ENCODE measurements at regions not wholly inside any gene's neighbourhood (a gene's known extent, or its start where the extent isn't known, plus 50 kb on each side); places are given as distances from the start of the nearest gene placed in this dataset.

- no peak overlapping the region for H2BK120ac ChIP-seq (replicated peaks; ENCODE audit: low read depth, low read length)
- peak overlapping the region; percentile 91 for H4K91ac ChIP-seq (replicated peaks; ENCODE audit: insufficient read length, low read length)
- H3K9me3 ChIP-seq (ENCODE audit: insufficient read depth in 2 of 2, low read depth in 1 of 2, low read length in 1 of 2), result peaks cover 4 to 7% of the 10 kb centered on the region in 2 experiments; a peak in 2 of 4 replicates
- no peaks in the 10 kb centered on the region for H3K79me1 ChIP-seq (ENCODE audit: low read depth, low read length)
- peak overlapping the region; percentile 57 for H3K56ac ChIP-seq (replicated peaks; ENCODE audit: insufficient read length, low read depth, low read length)
- no peaks in the 10 kb centered on the region for H3K79me2 ChIP-seq (ENCODE audit: control insufficient read depth in 1 of 2, insufficient read depth in 2 of 2, low read length in 2 of 2)
- no peak overlapping the region for H3K4me3 ChIP-seq (ENCODE audit: extremely low read depth in 1 of 4, insufficient read depth in 2 of 4, low read depth in 3 of 4, low read length in 4 of 4)
- peak overlapping the region; percentile 23; the same call in 1 of the 2 replicates for H2BK15ac ChIP-seq (ENCODE audit: low read length)
- no peak overlapping the region for H4K8ac ChIP-seq (ENCODE audit: extremely low read depth, insufficient read depth, low read length)
- no peak overlapping the region for H3K14ac ChIP-seq (ENCODE audit: insufficient read length)
- H2BK20ac ChIP-seq (ENCODE audit: low read length), result no peak overlapping the region
- no peaks in the 10 kb centered on the region for H3K36me3 ChIP-seq (ENCODE audit: control insufficient read depth in 2 of 4, insufficient read depth in 4 of 4, low read length in 3 of 4)
- peak overlapping the region; percentile 12; the same call in 1 of the 2 replicates for H2BK5ac ChIP-seq (ENCODE audit: low read depth, low read length)
- H3K4ac ChIP-seq (replicated peaks; ENCODE audit: insufficient read length, low read depth, low read length), result peak overlapping the region; percentile 97
- H2AK5ac ChIP-seq (ENCODE audit: low read depth, low read length), result peak overlapping the region; percentile 94; the same call in 1 of the 2 replicates
- CTCF ChIA-PET (ENCODE audit: partially characterized antibody), result no interaction called here
- H3K23ac ChIP-seq (ENCODE audit: insufficient read length), result peak overlapping the region; percentile 99
- H2BK12ac ChIP-seq (ENCODE audit: low read depth, low read length), result peak overlapping the region; percentile 45; the same call in 1 of the 2 replicates
- H2AFZ ChIP-seq (ENCODE audit: low read length), result no peak overlapping the region
- POLR2A ChIA-PET (ENCODE audit: partially characterized antibody), result no interaction called here
- H4K5ac ChIP-seq (ENCODE audit: insufficient read length, low read depth, low read length), result no peak overlapping the region
- no peak overlapping the region; the same call in 1 of the 2 replicates for H3K18ac ChIP-seq (ENCODE audit: extremely low read depth, low read length)
- H3K4me1 ChIP-seq (replicated peaks in 1 of 4; ENCODE audit: control insufficient read depth in 3 of 4, insufficient read depth in 4 of 4, low read length in 3 of 4), result no peaks in the 10 kb centered on the region
- H3K27me3 ChIP-seq (replicated peaks in 1 of 4; ENCODE audit: control insufficient read depth in 3 of 4, extremely low read depth in 1 of 4, insufficient read depth in 3 of 4, low read length in 3 of 4), result no peaks in the 10 kb centered on the region
- peak overlapping the region in 1 of 4 experiments; percentile 40; a peak in 2 of 7 replicates for H3K9ac ChIP-seq (replicated peaks in 1 of 4; ENCODE audit: extremely low read depth in 1 of 4, low read depth in 3 of 4, low read length in 3 of 4)
- no peak overlapping the region for H3K27ac ChIP-seq (ENCODE audit: low read depth, low read length)
- H3K23me2 ChIP-seq (ENCODE audit: low read depth, low read length), result peaks cover 4% of the 10 kb centered on the region; the same call in 1 of the 2 replicates
- no peak overlapping the region for H3K4me2 ChIP-seq (ENCODE audit: insufficient read depth in 1 of 2, low read depth in 2 of 2, low read length in 2 of 2)
- peaks cover 0 to 3% of the 10 kb centered on the region in 2 experiments for H4K20me1 ChIP-seq (replicated peaks in 1 of 2; ENCODE audit: control insufficient read depth in 1 of 2, insufficient read depth in 2 of 2, low read length in 2 of 2)
- FAIRE-seq, result no peak
- DNase-seq (ENCODE audit: low read depth in 1 of 2, low spot score in 2 of 2), result no peak
- TF ChIP-seq ATF2 (IDR thresholded peaks at IDR 0.05; ENCODE audit: low read length), result no peak
- no peak for TF ChIP-seq EP300 (IDR thresholded peaks at IDR 0.05; ENCODE audit: borderline replicate concordance in 1 of 2, low read depth in 2 of 2, low read length in 2 of 2)
Observed at GRCh38 chr7:54201501-54201900, 340.7 kb upstream of the VSTM2A start.

Data from H1 (cell line).